ENCODE measurements at regions not wholly inside any gene's neighbourhood (a gene's known extent, or its start where the extent isn't known, plus 50 kb on each side); places are given as distances from the start of the nearest gene placed in this dataset.
A peak's percentile ranks its signal among the peaks of the same experiment; 100 is the strongest.

DNA sequence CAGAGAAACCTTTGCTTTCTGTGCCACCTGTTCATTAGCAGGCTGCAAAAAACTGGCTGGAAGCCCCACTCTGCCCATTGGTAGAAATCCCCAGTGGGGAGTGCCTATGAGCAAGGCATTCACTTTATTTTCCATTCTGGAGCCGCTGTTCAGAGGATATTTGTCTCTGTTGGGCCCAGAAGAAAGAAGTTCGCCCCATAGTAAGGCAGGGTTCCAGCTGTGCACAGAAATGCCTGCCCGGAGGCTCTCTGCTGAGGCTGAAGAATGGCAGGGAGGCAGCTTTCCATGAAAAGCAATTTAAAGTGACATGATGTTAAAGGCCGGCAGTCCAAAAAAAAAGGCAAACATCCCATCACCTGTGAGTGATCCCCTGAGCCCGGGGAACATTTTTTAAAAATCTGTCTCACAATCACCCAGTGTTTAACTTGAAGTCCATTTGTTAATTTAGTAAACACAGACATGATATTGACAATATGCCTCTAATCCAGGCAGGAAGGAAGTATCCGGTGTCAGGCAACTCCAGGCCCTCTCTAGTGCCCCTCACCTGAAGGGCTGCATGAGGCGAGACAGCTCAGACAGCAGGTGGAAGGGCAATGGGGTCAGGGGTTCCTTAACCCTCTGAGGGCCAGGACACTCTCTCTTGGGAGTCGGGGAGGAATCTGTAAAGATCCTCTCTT lies 265.1 kb upstream of the SIX2 start:
- DNase-seq (ENCODE audit: low spot score) (no peak), ATAC-seq (ENCODE audit: insufficient number of reproducible peaks, low FRiP score, low read depth) (no peak)
- Histone ChIP-seq H3K9me3 (no peaks in the 10 kb centered on the region), H3K27ac (peak overlapping the region; percentile 57 to 72), H3K4me3 (no peak overlapping the region), H3K4me1 (ENCODE audit: control insufficient read depth in 1 of 2, low read depth in 2 of 2) (peaks cover 12 to 55% of the 10 kb centered on the region in 2 donors), H3K36me3 (no peaks in the 10 kb centered on the region), H3K27me3 (replicated peaks; ENCODE audit: insufficient read depth) (no peaks in the 10 kb centered on the region)
- TF ChIP-seq, protein P1, sequence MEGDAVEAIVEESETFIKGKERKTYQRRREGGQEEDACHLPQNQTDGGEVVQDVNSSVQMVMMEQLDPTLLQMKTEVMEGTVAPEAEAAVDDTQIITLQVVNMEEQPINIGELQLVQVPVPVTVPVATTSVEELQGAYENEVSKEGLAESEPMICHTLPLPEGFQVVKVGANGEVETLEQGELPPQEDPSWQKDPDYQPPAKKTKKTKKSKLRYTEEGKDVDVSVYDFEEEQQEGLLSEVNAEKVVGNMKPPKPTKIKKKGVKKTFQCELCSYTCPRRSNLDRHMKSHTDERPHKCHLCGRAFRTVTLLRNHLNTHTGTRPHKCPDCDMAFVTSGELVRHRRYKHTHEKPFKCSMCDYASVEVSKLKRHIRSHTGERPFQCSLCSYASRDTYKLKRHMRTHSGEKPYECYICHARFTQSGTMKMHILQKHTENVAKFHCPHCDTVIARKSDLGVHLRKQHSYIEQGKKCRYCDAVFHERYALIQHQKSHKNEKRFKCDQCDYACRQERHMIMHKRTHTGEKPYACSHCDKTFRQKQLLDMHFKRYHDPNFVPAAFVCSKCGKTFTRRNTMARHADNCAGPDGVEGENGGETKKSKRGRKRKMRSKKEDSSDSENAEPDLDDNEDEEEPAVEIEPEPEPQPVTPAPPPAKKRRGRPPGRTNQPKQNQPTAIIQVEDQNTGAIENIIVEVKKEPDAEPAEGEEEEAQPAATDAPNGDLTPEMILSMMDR (IDR thresholded peaks at IDR 0.05): no peak

DNA sequence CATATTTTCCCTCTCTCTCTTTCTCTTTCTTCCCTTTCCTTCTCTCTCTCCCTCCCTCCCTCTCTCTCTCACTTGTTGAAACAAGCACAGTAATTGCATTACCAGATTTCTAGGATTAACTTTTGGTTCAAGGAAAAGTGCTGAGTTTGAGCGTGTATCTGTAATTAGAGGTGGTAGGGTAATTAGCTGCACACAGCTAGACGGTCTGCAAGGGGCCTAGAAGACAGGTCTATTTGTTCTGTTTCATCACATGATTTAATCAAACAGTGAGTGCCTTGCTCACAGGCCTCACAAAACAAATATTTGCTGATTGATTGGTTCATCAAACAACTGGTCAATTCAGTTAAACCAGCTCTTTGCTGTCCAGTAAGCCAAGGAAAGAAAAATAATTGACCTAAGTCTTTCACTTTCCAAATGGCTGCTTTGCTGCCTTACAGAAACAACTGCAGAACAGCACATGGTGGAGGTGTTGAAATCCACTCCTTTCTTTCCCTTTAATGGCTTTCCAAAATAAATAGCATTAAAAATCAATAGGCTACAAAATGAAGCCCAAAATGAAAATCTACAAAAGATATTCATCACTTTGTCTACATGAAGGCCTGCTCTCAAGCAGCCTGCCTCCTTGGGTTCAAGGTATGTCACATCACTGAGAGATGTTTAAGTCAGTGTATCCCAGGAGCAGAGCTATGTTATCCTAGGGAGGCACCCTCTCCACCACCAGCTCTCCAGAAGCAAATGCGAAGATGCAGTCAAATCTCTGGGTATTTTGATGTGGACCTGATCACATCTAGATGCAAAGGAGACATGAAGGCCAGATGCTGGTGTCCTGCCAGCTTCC lies 264.4 kb upstream of the SIX2 start:
- Histone ChIP-seq H3K4me1 (ENCODE audit: control insufficient read depth in 1 of 2, low read depth in 2 of 2) (peaks cover 12 to 49% of the 10 kb centered on the region in 2 donors), H3K4me3 (no peak overlapping the region), H3K27me3 (replicated peaks; ENCODE audit: insufficient read depth) (no peaks in the 10 kb centered on the region), H3K9me3 (no peaks in the 10 kb centered on the region), H3K36me3 (no peaks in the 10 kb centered on the region), H3K27ac (peak overlapping the region; percentile 57 to 72)
- ATAC-seq (ENCODE audit: insufficient number of reproducible peaks, low FRiP score, low read depth): no peak
- DNase-seq (ENCODE audit: low spot score): no peak
- TF ChIP-seq, protein P1 (IDR thresholded peaks at IDR 0.05): no peak

DNA sequence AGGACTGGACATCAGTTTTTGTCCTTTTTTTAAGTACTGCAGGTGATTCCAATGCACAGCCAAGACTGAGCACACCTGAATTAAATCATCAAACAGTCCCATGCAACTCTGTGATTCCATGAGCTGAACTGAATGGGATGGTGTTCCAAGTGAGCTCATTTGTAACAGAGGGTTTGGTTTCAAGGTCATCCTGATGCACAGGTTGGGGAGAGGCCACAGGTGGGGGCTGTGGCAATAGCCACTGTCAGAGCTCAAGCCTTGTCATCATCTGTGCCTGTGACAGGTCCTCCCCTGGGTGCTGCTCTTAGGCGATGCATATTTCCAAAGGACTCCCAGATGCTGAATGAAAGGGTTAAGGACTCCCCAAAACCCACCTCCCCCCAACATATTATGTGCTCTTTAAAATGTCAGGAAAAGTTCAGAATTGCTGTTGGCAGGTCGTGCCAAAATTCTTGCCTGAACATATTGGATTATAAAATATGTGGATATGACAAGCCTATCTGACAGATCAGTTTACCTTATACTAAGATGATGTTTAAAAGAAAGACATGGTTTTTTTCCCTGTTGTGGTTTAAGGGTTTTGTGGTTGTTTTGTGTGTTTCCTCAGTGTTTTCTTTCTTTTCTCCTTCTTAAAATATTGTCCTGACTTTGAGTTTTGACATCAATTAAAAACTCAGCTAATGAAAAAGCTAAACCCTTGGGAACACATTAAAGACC lies 263.5 kb upstream of the SIX2 start:
- no peak for DNase-seq (ENCODE audit: low spot score)
- Histone ChIP-seq H3K4me1 (ENCODE audit: control insufficient read depth in 1 of 2, low read depth in 2 of 2) (peaks cover 12 to 40% of the 10 kb centered on the region in 2 donors), H3K27ac (no peak overlapping the region), H3K27me3 (replicated peaks; ENCODE audit: insufficient read depth) (no peaks in the 10 kb centered on the region), H3K36me3 (no peaks in the 10 kb centered on the region), H3K9me3 (no peaks in the 10 kb centered on the region), H3K4me3 (no peak overlapping the region)
- TF ChIP-seq, protein P1 (IDR thresholded peaks at IDR 0.05): no peak
- ATAC-seq (ENCODE audit: insufficient number of reproducible peaks, low FRiP score, low read depth): no peak

DNA sequence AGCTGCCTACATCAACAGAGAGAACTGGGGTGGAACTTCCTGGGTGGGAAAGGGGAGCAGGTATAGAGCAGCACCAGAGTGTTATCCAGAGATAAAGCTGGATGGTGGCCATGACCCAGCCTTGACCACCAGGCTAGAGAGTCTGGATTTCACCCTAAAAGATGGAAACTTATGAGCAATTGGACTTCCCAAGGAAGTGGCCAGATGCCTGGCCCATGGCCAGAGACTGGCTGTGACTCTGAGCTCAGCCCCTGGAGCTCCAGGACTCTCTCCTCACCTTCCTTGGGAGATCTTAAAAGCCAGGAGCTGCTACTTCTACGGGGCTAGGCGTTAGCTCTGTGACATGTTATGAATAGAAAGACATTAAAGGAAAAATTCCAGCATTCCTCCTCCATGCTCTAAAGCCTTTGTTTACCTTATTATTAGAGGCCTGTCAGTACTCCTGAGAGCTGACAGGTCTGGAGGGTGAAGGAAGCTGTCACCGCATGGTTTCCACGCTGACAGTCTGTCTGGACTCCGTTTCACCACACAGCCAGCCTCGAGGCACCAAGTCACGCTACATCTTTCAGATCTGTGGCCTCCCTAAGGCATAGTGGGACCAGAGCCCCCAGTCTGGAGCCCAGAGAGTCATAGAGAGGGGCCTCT lies 260.0 kb upstream of the SIX2 start:
- Histone ChIP-seq H3K9me3 (no peaks in the 10 kb centered on the region), H3K36me3 (no peaks in the 10 kb centered on the region), H3K27me3 (replicated peaks; ENCODE audit: insufficient read depth) (no peaks in the 10 kb centered on the region), H3K27ac (no peak overlapping the region), H3K4me3 (no peak overlapping the region), H3K4me1 (ENCODE audit: control insufficient read depth in 1 of 2, low read depth in 2 of 2) (peaks cover 2 to 6% of the 10 kb centered on the region in 2 donors)
- DNase-seq (ENCODE audit: low spot score): no peak
- ATAC-seq (ENCODE audit: insufficient number of reproducible peaks, low FRiP score, low read depth): no peak
- TF ChIP-seq, protein P1 (IDR thresholded peaks at IDR 0.05): no peak

All from thoracic aorta (tissue), 2 donors.